DND-41 (cell line): ENCODE measurements at regions not wholly inside any gene's neighbourhood (a gene's known extent, or its start where the extent isn't known, plus 50 kb on each side); places are given as distances from the start of the nearest gene placed in this dataset.

Source experiments
- EZH2 ChIP-seq: IDR thresholded peaks from 3 replicates; pipeline ENCODE4 v1.6.1; 2012; ENCODE audit warnings: borderline replicate concordance, low read depth, mild to moderate bottlenecking, moderate library complexity, low read length, inconsistent platforms; ENCODE audit not compliant: severe bottlenecking
- TF ChIP-seq, protein P1 (sequence below): IDR thresholded peaks from 2 replicates; pipeline ENCODE4 v1.5.1; 2012; ENCODE audit warnings: borderline replicate concordance, low read length, moderate library complexity, mild to moderate bottlenecking; ENCODE audit not compliant: poor library complexity, severe bottlenecking; ENCODE audit errors: extremely low read depth

DNA sequence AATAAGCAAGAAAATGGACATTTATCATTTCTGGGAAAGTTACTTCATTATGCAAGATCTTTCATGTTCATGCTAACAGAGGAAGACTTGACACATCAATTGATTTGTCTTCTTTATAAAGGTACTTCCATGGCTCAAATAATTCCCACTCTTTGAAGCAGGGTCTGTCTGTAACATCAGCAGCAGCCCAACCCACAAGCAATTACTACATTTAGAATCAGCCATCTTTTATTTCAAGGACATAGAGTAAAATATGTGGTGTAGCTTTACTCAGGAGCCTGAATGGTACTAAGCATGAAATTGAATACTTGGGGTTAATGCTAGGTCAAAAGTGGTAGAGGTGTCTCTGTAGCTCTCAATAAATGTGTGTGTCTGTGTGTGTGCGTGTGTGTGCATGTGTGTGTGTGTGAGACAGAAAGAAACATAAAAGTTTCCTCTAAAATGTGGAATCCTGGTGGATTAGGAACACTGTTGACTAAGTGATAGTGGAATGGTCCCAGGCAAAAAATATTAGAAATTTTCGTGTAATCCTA lies 581.1 kb downstream of the CAAP1 start:
- TF ChIP-seq, protein P1, sequence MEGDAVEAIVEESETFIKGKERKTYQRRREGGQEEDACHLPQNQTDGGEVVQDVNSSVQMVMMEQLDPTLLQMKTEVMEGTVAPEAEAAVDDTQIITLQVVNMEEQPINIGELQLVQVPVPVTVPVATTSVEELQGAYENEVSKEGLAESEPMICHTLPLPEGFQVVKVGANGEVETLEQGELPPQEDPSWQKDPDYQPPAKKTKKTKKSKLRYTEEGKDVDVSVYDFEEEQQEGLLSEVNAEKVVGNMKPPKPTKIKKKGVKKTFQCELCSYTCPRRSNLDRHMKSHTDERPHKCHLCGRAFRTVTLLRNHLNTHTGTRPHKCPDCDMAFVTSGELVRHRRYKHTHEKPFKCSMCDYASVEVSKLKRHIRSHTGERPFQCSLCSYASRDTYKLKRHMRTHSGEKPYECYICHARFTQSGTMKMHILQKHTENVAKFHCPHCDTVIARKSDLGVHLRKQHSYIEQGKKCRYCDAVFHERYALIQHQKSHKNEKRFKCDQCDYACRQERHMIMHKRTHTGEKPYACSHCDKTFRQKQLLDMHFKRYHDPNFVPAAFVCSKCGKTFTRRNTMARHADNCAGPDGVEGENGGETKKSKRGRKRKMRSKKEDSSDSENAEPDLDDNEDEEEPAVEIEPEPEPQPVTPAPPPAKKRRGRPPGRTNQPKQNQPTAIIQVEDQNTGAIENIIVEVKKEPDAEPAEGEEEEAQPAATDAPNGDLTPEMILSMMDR, result no peak
- no peak for TF ChIP-seq EZH2
